Panc1 (cell line): ENCODE measurements at regions not wholly inside any gene's neighbourhood (a gene's known extent, or its start where the extent isn't known, plus 50 kb on each side); places are given as distances from the start of the nearest gene placed in this dataset.

ENCODE experiments used
- ATAC-seq: fragments of 200-7000 bp; cut with Tn5 transposase; 2 replicates; pipeline ENCODE4 v1.9.1; 2020; ENCODE audit warnings: mild to moderate bottlenecking, moderate library complexity
- BruUV-seq: library from RNA; stranded (reverse); fragments of 400-500 nt; replicated peaks from 2 replicates; lab custom pipeline; 2021; lab: Mats Ljungman, UMichigan
- CTCF ChIA-PET: fragments of 300-600 bp; sonication (Branson Sonifier 250); formaldehyde crosslinking; loops from one replicate; lab custom pipeline; 2022; ENCODE audit warnings: antibody characterized with exemption; lab: Charles Lee
- POLR2A ChIA-PET: fragments of 300-600 bp; sonication (Branson Sonifier 250); formaldehyde crosslinking; loops from one replicate; lab custom pipeline; 2022; ENCODE audit warnings: antibody characterized with exemption; lab: Charles Lee
- DNase-seq: peaks from one replicate; pipeline ENCODE4 v3.0.0-alpha.2; 2010; ENCODE audit warnings: low read depth, low spot score
- H3K27ac ChIP-seq: 2 replicates; pipeline ENCODE4 v1.5.1; 2011; ENCODE audit warnings: mild to moderate bottlenecking, low read length, inconsistent platforms
- H3K27me3 ChIP-seq: fragments of 200-500 bp; sonication (Bioruptor generic); 2 replicates; pipeline ENCODE4 v1.6.0; 2014; ENCODE audit warnings: low read length, inconsistent platforms; ENCODE audit not compliant: control insufficient read depth, insufficient read depth
- H3K36me3 ChIP-seq: fragments of 200-500 bp; sonication (Bioruptor generic); 2 replicates; pipeline ENCODE4 v1.5.1; 2014; ENCODE audit warnings: inconsistent platforms, mild to moderate bottlenecking, low read length, moderate library complexity; ENCODE audit not compliant: control insufficient read depth, insufficient read depth
- H3K4me1 ChIP-seq: 2 replicates; pipeline ENCODE4 v1.5.1; 2011; ENCODE audit warnings: inconsistent platforms, mild to moderate bottlenecking, low read length, moderate library complexity; ENCODE audit not compliant: control insufficient read depth, insufficient read depth
- H3K4me3 ChIP-seq, 2 experiments: 2 replicates each; pipeline ENCODE4 v1.5.1; 2011 to 2012; ENCODE audit warnings: low read depth in 2 of 2, low read length in 2 of 2, mild to moderate bottlenecking in 2 of 2, inconsistent platforms in 1 of 2, moderate library complexity in 1 of 2
- H3K9me3 ChIP-seq: fragments of 200-500 bp; sonication (Bioruptor generic); 2 replicates; pipeline ENCODE4 v1.5.1; 2014; ENCODE audit warnings: low read depth, mild to moderate bottlenecking, inconsistent platforms, low read length, moderate library complexity; ENCODE audit not compliant: control insufficient read depth, insufficient read depth
- POLR2AphosphoS5 ChIP-seq: IDR thresholded peaks from 2 replicates; pipeline ENCODE4 v1.6.1; 2012; ENCODE audit warnings: mild to moderate bottlenecking, low read depth, low read length, moderate library complexity
- SIN3A ChIP-seq: IDR thresholded peaks from 2 replicates; pipeline ENCODE4 v1.6.1; 2012; ENCODE audit warnings: low read depth, mild to moderate bottlenecking, low read length, moderate library complexity, borderline replicate concordance; ENCODE audit not compliant: insufficient read depth
- TCF7L2 ChIP-seq: IDR thresholded peaks from 2 replicates; pipeline ENCODE4 v1.6.1; 2011; ENCODE audit warnings: mild to moderate bottlenecking, low read depth, low read length, inconsistent platforms
- in situ Hi-C: cut with HindIII; loops from 2 replicates; pipeline ENCODE4 v1.10.0; 2016; ENCODE audit warnings: low sequenced_read_pairs, low pct_unique_long_range_greater_than_20kb
- intact Hi-C: fragments of 100-400 bp; cut with micrococcal nuclease; formaldehyde crosslinking; loops from one replicate; pipeline ENCODE4 v1.10.0; 2022; ENCODE audit not compliant: unreplicated experiment
- TF ChIP-seq, protein P1 (sequence below): fragments of 450-650 bp; IDR thresholded peaks from 2 replicates; pipeline ENCODE4 v1.5.1; 2017; ENCODE audit warnings: mild to moderate bottlenecking
- TF ChIP-seq, protein P2 (sequence below), 2 experiments: IDR thresholded peaks; 2 replicates each; pipeline ENCODE4 v1.6.1; 2011 to 2012; ENCODE audit warnings: low read depth in 2 of 2, control low read depth in 1 of 2, low read length in 1 of 2, mild to moderate bottlenecking in 1 of 2, moderate library complexity in 1 of 2; ENCODE audit not compliant: insufficient read depth in 1 of 2

DNA sequence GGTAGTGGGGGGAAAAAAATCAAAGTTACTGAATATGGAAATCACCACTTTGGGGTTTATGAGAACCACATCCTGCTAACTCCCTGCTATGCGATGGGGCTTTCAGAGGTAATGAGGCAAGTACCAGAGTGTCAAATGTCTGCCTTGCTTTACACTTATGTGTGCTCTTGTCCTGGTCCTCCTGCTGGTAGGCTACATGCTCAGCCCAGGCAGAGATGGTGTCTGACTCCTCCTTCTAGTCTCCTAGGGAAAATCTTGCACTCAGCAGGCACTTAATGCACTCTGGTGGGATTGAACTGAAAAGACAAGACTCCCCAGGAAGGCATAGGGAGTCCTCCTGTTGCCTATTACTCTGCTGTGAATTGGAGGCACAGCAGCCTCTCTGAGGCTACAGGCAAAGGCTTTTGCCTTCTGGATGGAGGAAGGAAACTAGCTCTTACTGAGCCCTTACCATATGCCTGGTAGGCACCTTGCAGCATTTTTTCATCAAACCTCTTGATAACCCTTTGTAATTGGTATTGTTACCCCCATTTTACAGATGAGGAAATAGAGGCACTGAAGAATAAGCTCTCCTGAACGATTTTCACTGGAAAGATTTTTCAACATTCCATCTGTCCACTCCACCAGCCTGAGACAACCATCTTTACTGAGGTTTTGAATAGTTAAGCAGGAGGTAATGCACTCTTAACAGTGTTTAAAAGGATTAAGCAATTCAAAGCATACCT, 132.1 kb upstream of the PAX6 start:
- in situ Hi-C loops, result no loop called here
- Histone ChIP-seq H3K4me1 (no peaks in the 10 kb centered on the region), H3K4me3 (no peak overlapping the region), H3K36me3 (no peaks in the 10 kb centered on the region), H3K27ac (no peak overlapping the region), H3K27me3 (no peaks in the 10 kb centered on the region), H3K9me3 (no peaks in the 10 kb centered on the region)
- no peak for DNase-seq
- POLR2A ChIA-PET, result no interaction called here
- intact Hi-C loops, result no loop called here
- no peak for ATAC-seq
- BruUV-seq, result no TSS peak
- TF ChIP-seq TCF7L2 (no peak), SIN3A (no peak), POLR2AphosphoS5 (no peak)
- TF ChIP-seq, protein P1, sequence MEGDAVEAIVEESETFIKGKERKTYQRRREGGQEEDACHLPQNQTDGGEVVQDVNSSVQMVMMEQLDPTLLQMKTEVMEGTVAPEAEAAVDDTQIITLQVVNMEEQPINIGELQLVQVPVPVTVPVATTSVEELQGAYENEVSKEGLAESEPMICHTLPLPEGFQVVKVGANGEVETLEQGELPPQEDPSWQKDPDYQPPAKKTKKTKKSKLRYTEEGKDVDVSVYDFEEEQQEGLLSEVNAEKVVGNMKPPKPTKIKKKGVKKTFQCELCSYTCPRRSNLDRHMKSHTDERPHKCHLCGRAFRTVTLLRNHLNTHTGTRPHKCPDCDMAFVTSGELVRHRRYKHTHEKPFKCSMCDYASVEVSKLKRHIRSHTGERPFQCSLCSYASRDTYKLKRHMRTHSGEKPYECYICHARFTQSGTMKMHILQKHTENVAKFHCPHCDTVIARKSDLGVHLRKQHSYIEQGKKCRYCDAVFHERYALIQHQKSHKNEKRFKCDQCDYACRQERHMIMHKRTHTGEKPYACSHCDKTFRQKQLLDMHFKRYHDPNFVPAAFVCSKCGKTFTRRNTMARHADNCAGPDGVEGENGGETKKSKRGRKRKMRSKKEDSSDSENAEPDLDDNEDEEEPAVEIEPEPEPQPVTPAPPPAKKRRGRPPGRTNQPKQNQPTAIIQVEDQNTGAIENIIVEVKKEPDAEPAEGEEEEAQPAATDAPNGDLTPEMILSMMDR, result no peak
- TF ChIP-seq, protein P2, sequence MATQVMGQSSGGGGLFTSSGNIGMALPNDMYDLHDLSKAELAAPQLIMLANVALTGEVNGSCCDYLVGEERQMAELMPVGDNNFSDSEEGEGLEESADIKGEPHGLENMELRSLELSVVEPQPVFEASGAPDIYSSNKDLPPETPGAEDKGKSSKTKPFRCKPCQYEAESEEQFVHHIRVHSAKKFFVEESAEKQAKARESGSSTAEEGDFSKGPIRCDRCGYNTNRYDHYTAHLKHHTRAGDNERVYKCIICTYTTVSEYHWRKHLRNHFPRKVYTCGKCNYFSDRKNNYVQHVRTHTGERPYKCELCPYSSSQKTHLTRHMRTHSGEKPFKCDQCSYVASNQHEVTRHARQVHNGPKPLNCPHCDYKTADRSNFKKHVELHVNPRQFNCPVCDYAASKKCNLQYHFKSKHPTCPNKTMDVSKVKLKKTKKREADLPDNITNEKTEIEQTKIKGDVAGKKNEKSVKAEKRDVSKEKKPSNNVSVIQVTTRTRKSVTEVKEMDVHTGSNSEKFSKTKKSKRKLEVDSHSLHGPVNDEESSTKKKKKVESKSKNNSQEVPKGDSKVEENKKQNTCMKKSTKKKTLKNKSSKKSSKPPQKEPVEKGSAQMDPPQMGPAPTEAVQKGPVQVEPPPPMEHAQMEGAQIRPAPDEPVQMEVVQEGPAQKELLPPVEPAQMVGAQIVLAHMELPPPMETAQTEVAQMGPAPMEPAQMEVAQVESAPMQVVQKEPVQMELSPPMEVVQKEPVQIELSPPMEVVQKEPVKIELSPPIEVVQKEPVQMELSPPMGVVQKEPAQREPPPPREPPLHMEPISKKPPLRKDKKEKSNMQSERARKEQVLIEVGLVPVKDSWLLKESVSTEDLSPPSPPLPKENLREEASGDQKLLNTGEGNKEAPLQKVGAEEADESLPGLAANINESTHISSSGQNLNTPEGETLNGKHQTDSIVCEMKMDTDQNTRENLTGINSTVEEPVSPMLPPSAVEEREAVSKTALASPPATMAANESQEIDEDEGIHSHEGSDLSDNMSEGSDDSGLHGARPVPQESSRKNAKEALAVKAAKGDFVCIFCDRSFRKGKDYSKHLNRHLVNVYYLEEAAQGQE (IDR thresholded peaks at IDR 0.05; ENCODE audit: insufficient read depth in 1 of 2, low read depth in 2 of 2, low read length in 1 of 2), result no peak
- CTCF ChIA-PET, result no interaction called here

DNA sequence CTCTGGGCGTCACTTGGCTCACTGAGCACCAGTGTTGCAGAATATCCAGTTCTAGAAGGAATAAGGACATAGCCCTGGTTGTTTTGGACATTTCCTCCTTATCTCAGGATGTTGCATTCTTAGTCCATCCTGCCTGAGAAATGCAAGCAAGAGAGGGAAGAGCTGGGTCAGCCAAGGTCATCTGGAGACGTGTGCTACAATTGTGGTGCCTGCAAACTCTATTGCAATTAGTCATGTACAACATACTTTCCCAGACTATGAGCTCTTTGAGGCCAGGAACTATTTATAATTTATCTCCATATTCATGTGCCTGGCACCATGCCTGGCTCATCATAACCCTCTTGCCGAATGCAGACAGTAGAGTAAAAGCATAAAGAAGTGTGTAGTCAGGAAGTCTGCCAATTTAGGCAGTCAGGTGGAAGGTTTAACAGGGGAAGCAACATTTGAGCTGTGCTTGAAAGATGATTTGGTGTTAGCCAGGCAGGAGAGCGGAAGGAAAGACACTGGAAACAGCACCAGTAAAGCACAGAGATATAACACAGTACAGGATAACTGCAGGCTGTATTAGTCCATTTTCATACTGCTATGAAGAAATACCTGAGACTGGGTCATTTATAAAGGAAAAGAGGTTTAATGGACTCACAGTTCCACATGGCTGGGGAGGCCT, 129.4 kb upstream of the PAX6 start:
- H3K27ac ChIP-seq, result no peak overlapping the region
- in situ Hi-C loops (no loop called here), intact Hi-C loops (no loop called here)
- H3K36me3 ChIP-seq, result no peaks in the 10 kb centered on the region
- no peak for TF ChIP-seq TCF7L2
- TF ChIP-seq, protein P1, result no peak
- TF ChIP-seq POLR2AphosphoS5, result no peak
- TF ChIP-seq, protein P2 (IDR thresholded peaks at IDR 0.05; ENCODE audit: insufficient read depth in 1 of 2, low read depth in 2 of 2, low read length in 1 of 2), result no peak
- TF ChIP-seq SIN3A, result no peak
- no peaks in the 10 kb centered on the region for H3K9me3 ChIP-seq
- DNase-seq (no peak), ATAC-seq (no peak)
- no peak overlapping the region for H3K4me3 ChIP-seq
- ChIA-PET CTCF (no interaction called here), POLR2A (no interaction called here)
- no TSS peak for BruUV-seq
- no peaks in the 10 kb centered on the region for H3K27me3 ChIP-seq
- H3K4me1 ChIP-seq, result no peaks in the 10 kb centered on the region
